ENCODE measurements at regions not wholly inside any gene's neighbourhood (a gene's known extent, or its start where the extent isn't known, plus 50 kb on each side); places are given as distances from the start of the nearest gene placed in this dataset.

DNA sequence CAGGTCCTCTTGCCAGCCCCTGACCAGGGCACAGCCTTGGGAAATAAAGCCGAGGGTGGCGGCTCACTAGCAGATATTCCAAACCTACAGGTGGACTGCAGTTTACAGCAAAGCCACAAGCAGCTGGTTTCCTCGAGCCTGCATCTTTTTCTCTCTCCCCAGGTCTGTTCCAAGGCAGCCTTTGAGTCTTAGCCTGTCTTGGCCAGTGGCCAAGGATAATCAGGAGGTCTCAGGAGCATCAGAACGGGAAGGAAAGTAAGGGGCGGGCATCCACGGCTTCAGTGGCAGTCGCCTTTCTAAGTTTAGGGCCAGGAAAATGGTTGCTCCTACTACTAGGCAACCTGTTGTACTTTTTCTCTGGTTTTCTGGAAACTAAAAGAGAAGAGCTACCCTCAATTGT, 219.7 kb upstream of the ZMIZ1 start:
- Mint-ChIP-seq H3K27ac (ENCODE audit: unreplicated experiment) (no peak overlapping the region), H3K27me3 (ENCODE audit: unreplicated experiment) (peaks cover 49% of the 10 kb centered on the region), H3K9me3 (ENCODE audit: low read depth, unreplicated experiment) (no peaks in the 10 kb centered on the region), H3K4me1 (ENCODE audit: low read depth, unreplicated experiment) (no peaks in the 10 kb centered on the region), H3K36me3 (ENCODE audit: insufficient read depth, unreplicated experiment) (no peaks in the 10 kb centered on the region), H3K4me3 (ENCODE audit: low read depth, unreplicated experiment) (no peak overlapping the region)
- CTCF ChIA-PET, result no interaction called here
- intact Hi-C loops (cut with micrococcal nuclease; ENCODE audit: unreplicated experiment), result no loop called here
- TF ChIP-seq CTCF (IDR thresholded peaks at IDR 0.05; ENCODE audit: unreplicated experiment), result no peak
- DNase-seq, result no peak
- BruUV-seq (replicated peaks), result no TSS peak

DNA sequence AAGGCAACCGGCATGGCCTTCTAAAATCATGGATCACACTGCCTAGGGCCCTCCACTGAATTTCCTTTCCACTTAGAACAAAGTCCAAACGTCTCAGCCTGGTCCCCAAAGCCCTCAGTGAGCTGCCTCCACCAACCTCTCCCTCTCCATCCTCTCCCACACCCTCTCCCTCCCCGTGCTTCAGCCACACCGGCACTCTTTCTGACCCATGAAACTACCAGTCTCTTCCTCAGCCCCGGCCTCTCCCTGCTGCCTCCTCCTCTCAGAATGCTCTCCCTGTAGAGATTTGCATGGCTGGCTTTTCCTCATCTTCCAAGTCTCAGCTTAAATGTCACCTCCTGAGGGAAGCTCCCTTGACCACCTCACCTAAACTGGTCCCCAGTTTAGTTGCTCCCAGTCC, 219.0 kb upstream of the ZMIZ1 start:
- Mint-ChIP-seq H3K27me3 (ENCODE audit: unreplicated experiment) (peaks cover 43% of the 10 kb centered on the region), H3K36me3 (ENCODE audit: insufficient read depth, unreplicated experiment) (no peaks in the 10 kb centered on the region), H3K9me3 (ENCODE audit: low read depth, unreplicated experiment) (no peaks in the 10 kb centered on the region), H3K27ac (ENCODE audit: unreplicated experiment) (no peak overlapping the region), H3K4me3 (ENCODE audit: low read depth, unreplicated experiment) (no peak overlapping the region), H3K4me1 (ENCODE audit: low read depth, unreplicated experiment) (no peaks in the 10 kb centered on the region)
- DNase-seq, result no peak
- intact Hi-C loops (cut with micrococcal nuclease; ENCODE audit: unreplicated experiment), result no loop called here
- CTCF ChIA-PET, result interaction anchor here (0.6 kb wide), 1 partner anchor 243 kb away, joined by 4 read pairs; no protein-coding TSS in a partner anchor
- no TSS peak for BruUV-seq (replicated peaks)
- TF ChIP-seq CTCF (IDR thresholded peaks at IDR 0.05; ENCODE audit: unreplicated experiment), result no peak

- H3K27ac Mint-ChIP-seq (ENCODE audit: unreplicated experiment), result no peak overlapping the region
- peaks cover 35% of the 10 kb centered on the region for H3K27me3 Mint-ChIP-seq (ENCODE audit: unreplicated experiment)
- H3K4me1 Mint-ChIP-seq (ENCODE audit: low read depth, unreplicated experiment), result no peaks in the 10 kb centered on the region
- intact Hi-C loops (cut with micrococcal nuclease; ENCODE audit: unreplicated experiment), result no loop called here
- CTCF ChIA-PET, result no interaction called here
- DNase-seq, result no peak
- BruUV-seq (replicated peaks), result no TSS peak
- no peak overlapping the region for H3K4me3 Mint-ChIP-seq (ENCODE audit: low read depth, unreplicated experiment)
- H3K36me3 Mint-ChIP-seq (ENCODE audit: insufficient read depth, unreplicated experiment), result no peaks in the 10 kb centered on the region
- no peaks in the 10 kb centered on the region for H3K9me3 Mint-ChIP-seq (ENCODE audit: low read depth, unreplicated experiment)
- no peak for TF ChIP-seq CTCF (IDR thresholded peaks at IDR 0.05; ENCODE audit: unreplicated experiment)
Observed at GRCh38 chr10:78850644-78851435, 217.9 kb upstream of the ZMIZ1 start.

GRCh38 chr10:78851647-78852046, 217.1 kb upstream of the ZMIZ1 start:
- H3K27ac Mint-ChIP-seq (ENCODE audit: unreplicated experiment), result no peak overlapping the region
- intact Hi-C loops (cut with micrococcal nuclease; ENCODE audit: unreplicated experiment), result no loop called here

More at GRCh38 chr10:78851647-78852046, 217.1 kb upstream of the ZMIZ1 start:
- TF ChIP-seq CTCF (IDR thresholded peaks at IDR 0.05; ENCODE audit: unreplicated experiment), result no peak
- no TSS peak for BruUV-seq (replicated peaks)
- H3K4me1 Mint-ChIP-seq (ENCODE audit: low read depth, unreplicated experiment), result no peaks in the 10 kb centered on the region
- peaks cover 27% of the 10 kb centered on the region for H3K27me3 Mint-ChIP-seq (ENCODE audit: unreplicated experiment)
- H3K36me3 Mint-ChIP-seq (ENCODE audit: insufficient read depth, unreplicated experiment), result no peaks in the 10 kb centered on the region
- H3K4me3 Mint-ChIP-seq (ENCODE audit: low read depth, unreplicated experiment), result no peak overlapping the region
- CTCF ChIA-PET, result no interaction called here
- no peaks in the 10 kb centered on the region for H3K9me3 Mint-ChIP-seq (ENCODE audit: low read depth, unreplicated experiment)
- DNase-seq, result no peak
